ENCODE measurements at regions not wholly inside any gene's neighbourhood (a gene's known extent, or its start where the extent isn't known, plus 50 kb on each side); places are given as distances from the start of the nearest gene placed in this dataset.

GRCh38 chr9:79210541-79211243 is 361.1 kb upstream of the TLE4 start:
- Histone ChIP-seq H3K9ac (ENCODE audit: low read length) (no peak overlapping the region), H3K4me2 (ENCODE audit: low read depth, low read length) (no peak overlapping the region)
- DNase-seq = no peak

GRCh38 chr9:79213417-79214125 is 358.2 kb upstream of the TLE4 start:
- no peak for TF ChIP-seq CTCF (IDR thresholded peaks at IDR 0.05; ENCODE audit: low read length)
- TF ChIP-seq EZH2phosphoT487 (IDR thresholded peaks at IDR 0.05; ENCODE audit: low read length) = no peak
- no peak for TF ChIP-seq EZH2 (optimal IDR thresholded peaks at IDR 0.05; ENCODE audit: low read depth, low read length)
- H4K20me1 ChIP-seq (ENCODE audit: insufficient read depth, low read length) = no peaks in the 10 kb centered on the region
- no peaks in the 10 kb centered on the region for H3K9me2 ChIP-seq (replicated peaks; ENCODE audit: insufficient read depth, low read length)
- no peaks in the 10 kb centered on the region for H3K79me2 ChIP-seq (ENCODE audit: low read length)
- no peak overlapping the region for H3K4me2 ChIP-seq (ENCODE audit: low read depth, low read length)
- DNase-seq = no peak
- H3K4me3 ChIP-seq (ENCODE audit: low read length) = no peak overlapping the region
- no peaks in the 10 kb centered on the region for H3K9me3 ChIP-seq (replicated peaks; ENCODE audit: insufficient read depth, low read length)
- H3K36me3 ChIP-seq (replicated peaks; ENCODE audit: insufficient read depth, low read length) = no peaks in the 10 kb centered on the region
- no peaks in the 10 kb centered on the region for H3K27me3 ChIP-seq (replicated peaks; ENCODE audit: insufficient read depth, low read length)
- H3K27ac ChIP-seq (ENCODE audit: low read length) = no peak overlapping the region
- no peak overlapping the region for H2AFZ ChIP-seq (ENCODE audit: low read length)
- H3K9ac ChIP-seq (ENCODE audit: low read length) = no peak overlapping the region
- no peaks in the 10 kb centered on the region for H3K4me1 ChIP-seq (ENCODE audit: low read length)
- no peaks in the 10 kb centered on the region for H3F3A ChIP-seq (ENCODE audit: insufficient read depth, low read length)

More at GRCh38 chr9:79210541-79211243, 361.1 kb upstream of the TLE4 start:
- Histone ChIP-seq H3K79me2 (ENCODE audit: low read length) (no peaks in the 10 kb centered on the region), H3K4me3 (ENCODE audit: low read length) (no peak overlapping the region), H3F3A (ENCODE audit: insufficient read depth, low read length) (no peaks in the 10 kb centered on the region), H3K27ac (ENCODE audit: low read length) (no peak overlapping the region), H2AFZ (ENCODE audit: low read length) (no peak overlapping the region), H3K9me3 (replicated peaks; ENCODE audit: insufficient read depth, low read length) (no peaks in the 10 kb centered on the region), H3K9me2 (replicated peaks; ENCODE audit: insufficient read depth, low read length) (no peaks in the 10 kb centered on the region), H4K20me1 (ENCODE audit: insufficient read depth, low read length) (no peaks in the 10 kb centered on the region), H3K4me1 (ENCODE audit: low read length) (no peaks in the 10 kb centered on the region), H3K36me3 (replicated peaks; ENCODE audit: insufficient read depth, low read length) (no peaks in the 10 kb centered on the region), H3K27me3 (replicated peaks; ENCODE audit: insufficient read depth, low read length) (no peaks in the 10 kb centered on the region)
- no peak for TF ChIP-seq CTCF (IDR thresholded peaks at IDR 0.05; ENCODE audit: low read length)
- no peak for TF ChIP-seq EZH2phosphoT487 (IDR thresholded peaks at IDR 0.05; ENCODE audit: low read length)
- TF ChIP-seq EZH2 (optimal IDR thresholded peaks at IDR 0.05; ENCODE audit: low read depth, low read length) = no peak

GRCh38 chr9:79215821-79216220 is 355.9 kb upstream of the TLE4 start:
- H3F3A ChIP-seq (ENCODE audit: insufficient read depth, low read length) = no peaks in the 10 kb centered on the region
- no peaks in the 10 kb centered on the region for H3K27me3 ChIP-seq (replicated peaks; ENCODE audit: insufficient read depth, low read length)
- H3K4me1 ChIP-seq (ENCODE audit: low read length) = no peaks in the 10 kb centered on the region
- H3K9me3 ChIP-seq (replicated peaks; ENCODE audit: insufficient read depth, low read length) = no peaks in the 10 kb centered on the region
- H3K36me3 ChIP-seq (replicated peaks; ENCODE audit: insufficient read depth, low read length) = no peaks in the 10 kb centered on the region
- H3K4me3 ChIP-seq (ENCODE audit: low read length) = no peak overlapping the region
- no peak overlapping the region for H3K4me2 ChIP-seq (ENCODE audit: low read depth, low read length)
- TF ChIP-seq EZH2phosphoT487 (IDR thresholded peaks at IDR 0.05; ENCODE audit: low read length) (no peak), EZH2 (optimal IDR thresholded peaks at IDR 0.05; ENCODE audit: low read depth, low read length) (no peak), CTCF (IDR thresholded peaks at IDR 0.05; ENCODE audit: low read length) (no peak)
- no peak overlapping the region for H2AFZ ChIP-seq (ENCODE audit: low read length)
- no peaks in the 10 kb centered on the region for H3K9me2 ChIP-seq (replicated peaks; ENCODE audit: insufficient read depth, low read length)
- H3K79me2 ChIP-seq (ENCODE audit: low read length) = no peaks in the 10 kb centered on the region
- H3K9ac ChIP-seq (ENCODE audit: low read length) = no peak overlapping the region
- no peaks in the 10 kb centered on the region for H4K20me1 ChIP-seq (ENCODE audit: insufficient read depth, low read length)
- no peak for DNase-seq
- no peak overlapping the region for H3K27ac ChIP-seq (ENCODE audit: low read length)
